ENCODE measurements at regions not wholly inside any gene's neighbourhood (a gene's known extent, or its start where the extent isn't known, plus 50 kb on each side); places are given as distances from the start of the nearest gene placed in this dataset.

DNA sequence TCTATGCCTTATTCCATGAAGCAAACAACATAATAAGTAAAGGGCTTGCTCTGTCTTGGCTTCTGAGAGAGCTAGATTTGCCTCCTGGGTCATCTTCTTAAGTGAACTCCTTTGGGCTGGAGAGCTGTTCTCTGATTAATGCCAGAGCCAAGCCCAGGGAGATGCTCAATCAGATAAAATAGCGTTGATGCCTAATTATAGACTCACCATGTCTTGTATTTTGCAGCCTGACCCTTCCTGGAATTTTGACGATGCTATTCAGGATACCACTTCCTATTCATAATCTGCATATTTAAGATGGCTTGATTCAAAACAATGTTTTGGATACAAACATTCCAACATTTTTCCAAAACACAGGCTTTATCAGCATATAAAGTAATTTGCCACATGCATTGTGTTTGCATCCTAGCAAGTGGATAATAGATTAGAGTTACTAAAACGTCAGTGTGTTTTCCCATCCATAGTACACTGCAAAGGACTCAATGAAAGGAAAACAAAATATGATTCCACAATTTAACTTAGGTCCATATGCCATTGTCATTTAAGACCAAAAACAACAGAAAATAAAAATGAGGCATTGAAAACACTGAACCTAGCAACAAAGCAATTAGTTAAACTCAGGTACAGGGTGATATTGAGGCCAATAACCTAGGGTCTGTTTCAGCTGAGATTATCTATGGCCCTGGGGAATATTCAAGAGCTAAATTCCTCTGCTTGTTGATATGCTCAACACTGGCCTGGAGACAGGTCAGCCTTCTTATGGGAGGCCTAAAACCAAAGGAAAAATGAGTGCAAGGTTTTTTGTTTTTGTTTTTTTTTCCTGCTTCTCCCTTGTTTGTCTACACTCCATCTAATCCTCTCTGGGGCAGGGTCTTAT lies 184.2 kb upstream of the FOXN3 start:
- DNase-seq (ENCODE audit: low spot score), result no peak

GRCh38 chr14:89600029-89600428 lies 183.0 kb upstream of the FOXN3 start:
- DNase-seq (ENCODE audit: low spot score), result no peak

DNA sequence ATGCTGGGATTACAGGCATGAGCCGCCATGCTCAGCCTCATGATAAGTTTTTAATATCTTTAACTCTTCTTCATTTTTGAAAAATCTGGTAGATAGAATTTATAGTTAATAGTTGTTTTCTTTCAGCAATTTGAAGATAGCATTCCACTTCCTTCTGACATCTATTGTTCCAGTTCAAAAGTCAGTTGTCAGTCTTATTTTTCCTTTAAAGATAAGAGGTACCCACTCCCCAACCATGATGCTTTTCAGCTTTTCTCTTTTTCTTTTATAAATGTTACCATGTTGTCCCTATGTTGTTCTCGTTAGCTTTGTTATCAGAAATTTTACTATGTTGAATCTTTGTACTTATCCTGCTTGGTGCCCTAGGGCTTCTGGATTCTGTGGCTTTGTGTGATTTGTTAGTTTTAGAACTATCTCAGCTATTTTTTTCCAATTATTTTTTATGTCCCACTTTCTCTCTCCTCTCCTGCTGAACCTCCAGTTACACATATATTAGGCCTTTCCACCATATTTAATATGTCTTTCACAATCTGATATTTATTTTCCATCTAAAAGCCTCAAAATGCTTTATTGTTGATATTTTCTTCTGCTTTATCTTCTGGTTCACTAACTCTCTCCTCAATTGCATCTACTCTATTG lies 181.6 kb upstream of the FOXN3 start:
- DNase-seq (ENCODE audit: low spot score), result no peak

- DNase-seq (ENCODE audit: low spot score), result no peak
These were observed 175.9 kb upstream of the FOXN3 start for GRCh38 chr14:89592961-89593360.

DNA sequence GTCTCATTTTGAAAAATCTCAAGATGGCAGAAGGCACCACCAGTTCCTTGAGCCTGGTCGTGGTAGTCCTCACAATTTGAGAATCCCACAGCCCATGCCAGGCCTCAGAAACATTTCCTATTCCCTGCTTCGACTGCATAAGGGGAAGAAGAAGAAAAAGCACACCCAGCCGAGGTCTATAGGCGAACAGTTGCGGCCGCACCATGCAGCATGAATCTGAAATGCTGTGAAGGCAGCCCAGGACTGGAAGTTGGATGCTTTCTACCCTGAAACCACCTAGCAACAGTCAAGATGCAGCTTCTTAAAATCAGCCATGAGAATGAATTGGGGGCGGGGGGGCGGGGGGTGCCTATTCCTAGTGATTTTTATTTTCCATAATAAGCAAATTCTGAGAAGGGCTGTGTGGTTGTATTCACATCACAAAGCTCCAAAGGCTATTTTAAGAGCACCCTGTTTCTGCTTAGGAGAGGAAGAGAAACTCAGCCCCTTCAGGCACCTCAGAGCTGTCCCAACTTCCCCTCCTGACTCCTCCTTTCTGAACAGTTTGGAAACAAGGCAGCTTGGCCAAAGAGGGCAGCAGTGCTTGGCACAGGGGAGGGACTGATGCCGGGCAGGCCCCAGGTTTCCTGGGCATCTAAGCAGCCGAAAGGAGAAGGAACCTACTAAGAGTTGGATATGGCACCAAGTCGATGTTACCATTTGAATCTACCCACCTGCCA lies 172.5 kb upstream of the FOXN3 start:
- DNase-seq (ENCODE audit: low spot score), result no peak

- no peak for DNase-seq (ENCODE audit: low spot score)
These were observed 171.8 kb upstream of the FOXN3 start for GRCh38 chr14:89588840-89589296.

DNA sequence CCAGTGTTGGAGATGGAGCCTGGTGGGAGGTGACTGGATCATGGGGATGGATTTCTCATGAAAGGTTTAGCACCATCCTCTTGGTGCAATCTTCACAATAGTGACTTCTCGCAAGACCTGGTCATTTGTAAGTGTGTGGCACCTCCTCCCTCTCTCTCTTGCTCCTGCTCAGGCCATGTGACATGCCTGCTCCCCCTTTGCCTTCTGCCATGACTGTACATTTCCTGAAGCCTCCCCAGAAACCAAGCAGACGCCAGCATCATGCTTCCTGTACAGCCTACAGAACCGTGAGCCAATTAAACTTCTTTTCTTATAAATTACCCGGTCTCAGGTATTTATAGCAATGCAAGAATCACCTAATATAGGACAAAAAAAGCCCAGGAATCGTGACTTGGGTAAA lies 171.0 kb upstream of the FOXN3 start:
- no peak for DNase-seq (ENCODE audit: low spot score)

DNA sequence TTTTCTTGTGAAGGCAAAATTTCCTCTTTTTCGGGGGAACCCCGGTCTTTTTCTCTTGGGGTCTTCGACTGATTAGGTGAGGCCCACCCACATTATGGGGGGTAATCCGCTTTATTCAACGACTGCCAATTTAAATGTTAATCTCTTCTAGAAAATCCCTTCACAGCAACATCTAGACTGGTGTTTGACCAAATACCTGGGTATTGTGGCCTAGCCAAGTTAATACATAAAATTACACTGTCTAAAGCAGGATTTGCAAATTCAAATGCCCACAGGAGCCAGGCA lies 170.0 kb upstream of the FOXN3 start:
- no peak for DNase-seq (ENCODE audit: low spot score)

DNA sequence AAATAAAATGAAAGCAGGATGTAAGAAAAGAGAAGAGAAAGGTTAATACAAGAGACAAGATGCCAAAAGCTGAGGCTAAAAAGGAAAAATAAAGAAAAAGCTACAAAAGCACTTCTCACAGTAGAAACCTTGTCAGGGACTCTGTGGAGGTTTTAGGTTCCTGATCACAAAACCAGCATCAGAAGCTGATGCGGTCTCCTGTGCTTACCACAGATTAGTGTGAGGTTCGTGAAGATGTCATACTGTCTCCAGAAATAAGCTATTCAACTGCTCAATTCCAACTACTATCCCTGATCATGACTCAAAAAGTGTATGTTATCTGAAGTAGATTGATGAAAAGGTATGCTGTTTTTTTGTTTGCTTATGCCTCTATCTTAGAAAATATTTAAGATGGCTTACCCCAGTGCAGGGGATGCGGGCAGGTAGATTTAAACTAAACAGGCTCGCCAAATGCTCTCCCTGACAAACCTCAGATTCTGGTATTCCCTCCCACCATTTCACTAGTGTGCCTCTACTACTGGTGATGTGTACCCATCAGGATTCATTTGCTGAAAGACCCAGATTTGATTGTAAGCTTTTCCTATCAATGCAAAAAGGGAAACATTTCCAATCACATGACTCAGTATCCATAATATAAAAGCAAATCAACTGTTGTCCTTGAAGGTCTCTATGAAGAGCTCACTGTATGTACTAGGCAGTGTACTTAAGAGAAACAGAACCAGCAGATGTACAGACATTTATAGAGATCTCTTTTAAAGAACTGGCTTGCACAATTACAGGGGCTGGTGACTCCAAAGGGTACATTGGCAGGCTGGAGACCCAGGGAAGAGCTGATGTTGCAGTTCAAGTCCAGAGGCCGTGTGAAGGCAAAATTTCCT lies 169.5 kb upstream of the FOXN3 start:
- DNase-seq (ENCODE audit: low spot score), result no peak

DNA sequence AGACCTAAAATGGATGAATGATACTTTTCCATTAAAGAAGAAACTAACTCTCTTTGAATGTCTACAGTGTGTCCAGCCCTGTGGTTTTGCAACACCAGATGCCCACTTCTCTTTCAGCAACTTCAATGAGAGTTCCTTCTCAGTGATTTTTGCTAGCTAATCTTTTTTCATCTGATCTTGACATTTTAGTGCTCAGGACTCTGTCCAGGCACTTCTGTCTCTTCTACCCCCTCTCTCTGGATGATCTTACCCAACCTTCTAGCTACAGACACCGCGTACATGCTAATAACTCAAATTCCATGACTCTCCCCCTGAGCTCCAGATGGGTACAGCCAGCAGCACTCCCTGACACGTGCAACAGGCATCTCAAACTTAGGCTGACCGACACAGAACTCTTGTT lies 161.1 kb upstream of the FOXN3 start:
- DNase-seq (ENCODE audit: low spot score), result no peak

DNA sequence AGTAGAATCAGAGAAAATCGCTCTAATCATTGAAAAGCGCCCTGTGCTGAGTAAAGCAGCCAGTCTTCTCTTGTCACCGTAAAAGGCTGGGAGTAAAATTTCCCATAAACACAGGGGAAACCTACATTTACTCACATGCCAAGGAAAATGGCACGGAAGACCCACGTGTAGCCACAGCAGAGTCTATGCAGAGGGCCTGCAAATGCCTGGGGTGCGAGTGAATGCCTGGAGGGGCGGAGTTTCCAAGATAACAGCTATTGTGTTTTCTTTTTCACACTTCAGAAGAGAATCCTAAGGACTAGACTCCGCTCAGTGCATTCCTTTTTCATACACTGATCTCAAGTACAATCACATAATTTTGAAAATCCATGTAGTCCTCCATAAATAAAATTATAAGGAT lies 159.9 kb upstream of the FOXN3 start:
- no peak for DNase-seq (ENCODE audit: low spot score)

DNA sequence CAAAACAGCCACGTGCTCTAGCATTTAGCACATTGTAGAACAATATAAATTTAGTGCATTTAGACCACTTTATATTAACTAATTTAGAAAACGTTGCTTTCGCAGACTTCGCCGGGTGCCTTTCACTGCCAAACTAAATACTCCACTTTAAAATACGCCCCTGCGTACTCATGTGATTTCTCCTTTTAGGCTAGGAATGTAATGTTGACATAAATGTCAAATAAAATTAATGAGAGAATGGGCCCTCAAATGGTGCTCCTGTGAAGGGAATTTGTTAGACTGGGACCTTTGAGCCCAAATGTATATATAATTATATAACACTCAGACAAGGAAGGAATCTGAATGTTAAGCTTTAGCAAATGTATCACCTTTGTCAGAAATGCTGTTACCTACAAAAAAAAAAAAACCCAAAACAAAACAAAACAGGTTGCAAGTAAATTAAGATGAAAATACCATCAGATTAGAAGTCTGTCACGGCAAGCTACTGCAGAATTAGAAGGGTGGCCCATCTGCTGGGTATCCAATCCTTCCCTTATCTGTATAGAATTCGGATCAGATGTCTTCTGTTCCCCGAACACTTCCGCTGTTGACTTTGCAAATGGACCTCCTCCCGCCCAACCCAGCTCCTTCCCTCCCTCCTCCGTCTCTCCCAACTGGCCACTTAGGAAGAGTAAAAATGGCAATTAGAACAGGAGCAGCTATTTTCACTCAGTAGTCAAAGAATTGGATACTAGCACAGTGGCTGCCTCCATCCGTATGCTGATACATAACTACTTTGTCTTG lies 159.3 kb upstream of the FOXN3 start:
- no peak for DNase-seq (ENCODE audit: low spot score)

- DNase-seq (ENCODE audit: low spot score), result no peak
These were observed 158.5 kb upstream of the FOXN3 start for GRCh38 chr14:89575386-89576061.

DNA sequence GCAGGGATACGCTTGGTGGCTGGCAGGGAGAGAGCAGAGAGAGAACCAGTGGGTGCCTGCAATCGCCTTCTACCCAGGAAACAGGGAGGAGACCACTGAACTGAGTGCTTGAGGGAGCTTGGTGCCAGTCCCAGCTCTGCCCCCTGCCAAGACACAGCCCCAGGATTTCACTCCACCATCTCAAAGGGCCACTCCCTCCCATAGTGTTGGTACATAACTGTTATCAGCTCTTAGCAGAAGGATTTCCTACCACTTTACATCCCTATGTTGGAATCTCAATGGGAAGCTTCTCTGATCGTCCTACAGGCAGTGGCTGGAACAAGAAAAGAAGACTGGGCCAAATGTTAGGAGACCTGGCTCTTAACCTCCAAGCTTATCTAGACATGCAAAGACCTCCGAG lies 157.4 kb upstream of the FOXN3 start:
- no peak for DNase-seq (ENCODE audit: low spot score)

GRCh38 chr14:89573399-89573657 lies 156.3 kb upstream of the FOXN3 start:
- no peak for DNase-seq (ENCODE audit: low spot score)

- no peak for DNase-seq (ENCODE audit: low spot score)
These were observed 155.8 kb upstream of the FOXN3 start for GRCh38 chr14:89572596-89573398.

DNA sequence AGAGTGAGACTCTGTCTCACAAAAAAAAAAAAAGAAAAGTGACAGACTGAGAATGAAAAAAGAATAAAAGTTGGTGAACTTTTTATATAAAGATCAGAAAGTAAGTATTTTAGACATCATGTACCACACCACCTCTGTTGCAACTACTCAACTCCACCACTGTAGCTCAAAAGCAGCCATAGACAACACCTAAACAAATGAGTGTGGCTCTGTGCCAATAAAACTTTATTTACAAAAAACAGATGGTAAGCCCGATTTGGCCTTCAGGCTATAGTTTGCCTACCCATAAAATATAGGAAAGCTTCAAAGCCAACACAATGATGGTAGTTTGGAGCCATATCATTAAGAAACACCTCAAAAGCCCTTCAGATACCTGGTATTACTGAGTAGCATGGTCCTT lies 154.5 kb upstream of the FOXN3 start:
- DNase-seq (ENCODE audit: low spot score), result no peak

GRCh38 chr14:89566644-89567415 lies 149.8 kb upstream of the FOXN3 start:
- no peak for DNase-seq (ENCODE audit: low spot score)

- no peak for DNase-seq (ENCODE audit: low spot score)
These were observed 149.1 kb upstream of the FOXN3 start for GRCh38 chr14:89566180-89566579.
